HG02798 (cell line): ENCODE measurements at regions not wholly inside any gene's neighbourhood (a gene's known extent, or its start where the extent isn't known, plus 50 kb on each side); places are given as distances from the start of the nearest gene placed in this dataset.
"Not testable (repeated sequence)": the region's sequence is repeated elsewhere in the genome, so short reads cannot be mapped to it uniquely, and the experiment has no call there.

Experiments used
- ATAC-seq: cut with Tn5 transposase; IDR thresholded peaks from one replicate; pipeline ENCODE4 v1.9.1; 2021; ENCODE audit warnings: mild to moderate bottlenecking; ENCODE audit not compliant: unreplicated experiment, poor library complexity

GRCh38 chr6:122280105-122281021 lies 119.1 kb upstream of the HSF2 start:
- not testable (repeated sequence) for ATAC-seq

DNA sequence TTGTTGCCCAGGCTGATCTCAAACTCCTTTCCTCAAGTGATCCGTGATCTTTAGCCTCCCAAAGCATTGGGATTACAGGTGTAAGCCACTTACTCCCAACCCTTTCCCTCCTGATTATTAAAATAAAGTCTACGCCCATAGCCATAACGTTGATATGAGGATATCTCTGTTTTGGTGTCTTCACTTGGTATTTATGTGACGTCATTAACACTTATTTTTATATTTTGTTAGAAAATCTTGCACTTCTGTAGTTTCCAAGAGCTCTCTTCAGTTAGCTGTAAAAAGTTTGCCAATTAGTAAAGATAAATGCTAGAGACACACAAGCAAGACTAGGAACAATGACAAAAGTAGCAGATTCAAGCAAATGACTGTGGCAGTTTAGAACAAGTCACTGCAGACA lies 115.6 kb upstream of the HSF2 start:
- no peak for ATAC-seq

DNA sequence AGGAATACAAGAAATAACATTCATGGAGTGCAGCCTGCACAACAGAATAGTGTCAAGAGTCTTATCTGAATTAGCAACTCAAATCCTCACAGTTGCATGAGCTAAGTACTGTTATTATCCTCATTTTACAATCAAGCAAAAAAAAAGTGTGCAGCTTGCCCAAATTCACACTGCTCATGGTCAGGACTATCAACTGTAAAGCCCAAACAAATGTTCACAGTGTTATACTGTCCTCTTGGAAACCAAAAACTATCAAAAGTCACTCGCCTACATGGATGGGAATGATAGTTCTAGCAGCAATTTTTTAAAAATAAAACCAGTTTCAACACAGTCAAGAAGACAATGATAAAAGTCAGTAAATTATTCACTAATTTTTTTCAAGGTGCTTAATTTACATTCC lies 114.6 kb upstream of the HSF2 start:
- ATAC-seq: no peak

DNA sequence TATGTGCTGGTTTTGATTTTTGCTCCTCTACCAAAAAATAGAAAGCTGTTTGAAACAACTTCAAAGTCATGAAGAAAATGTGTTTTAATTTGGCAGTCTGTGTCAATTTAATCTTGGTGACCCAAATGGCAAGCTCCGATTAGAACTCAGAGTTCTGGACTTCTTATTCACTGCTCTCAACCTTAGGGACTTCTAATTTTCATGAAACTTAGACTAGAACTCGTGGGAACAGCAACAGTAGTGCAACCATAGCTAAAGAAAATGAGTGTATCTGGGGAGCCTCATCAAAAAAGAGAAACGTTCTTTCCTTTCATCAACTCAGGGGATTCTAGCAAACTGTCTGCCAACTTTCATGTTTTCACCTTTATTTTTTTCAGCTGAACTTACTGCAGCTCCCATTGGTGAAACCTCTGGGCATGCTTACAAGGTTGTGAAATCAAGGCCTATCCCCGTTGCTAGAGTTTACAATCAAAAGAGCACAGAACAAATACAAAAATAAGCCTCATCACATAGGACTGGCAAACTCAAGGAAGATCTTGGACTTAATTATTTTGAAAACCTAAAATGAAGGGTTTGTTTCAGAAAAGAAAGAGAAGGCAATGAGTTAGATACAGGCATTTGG lies 114.0 kb upstream of the HSF2 start:
- ATAC-seq: no peak

DNA sequence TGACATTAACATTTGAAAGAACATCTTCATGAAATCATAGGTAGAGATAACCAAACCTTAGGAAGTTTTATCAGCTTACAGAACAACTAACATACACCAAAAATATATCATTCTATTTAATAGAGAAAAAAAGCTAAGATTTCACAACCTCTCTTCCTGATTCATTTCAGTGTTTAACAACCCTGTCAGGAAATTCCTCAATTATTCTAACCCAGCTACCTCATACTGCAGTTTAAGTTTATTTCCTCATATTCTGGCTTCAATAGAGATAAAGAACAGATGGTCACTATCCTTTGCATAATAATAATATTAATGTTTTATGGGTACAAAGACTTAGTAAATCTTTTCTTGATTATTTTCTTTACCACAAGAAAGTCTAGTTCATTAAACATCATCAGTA lies 112.9 kb upstream of the HSF2 start:
- no peak for ATAC-seq

GRCh38 chr6:122289762-122290539 lies 109.5 kb upstream of the HSF2 start:
- ATAC-seq: no peak

GRCh38 chr6:122297010-122297409 lies 102.4 kb upstream of the HSF2 start:
- ATAC-seq: no peak

GRCh38 chr6:122302067-122302466 lies 97.4 kb upstream of the HSF2 start:
- no peak for ATAC-seq

- ATAC-seq: no peak
These were observed 91.9 kb upstream of the HSF2 start for GRCh38 chr6:122307577-122307976.

DNA sequence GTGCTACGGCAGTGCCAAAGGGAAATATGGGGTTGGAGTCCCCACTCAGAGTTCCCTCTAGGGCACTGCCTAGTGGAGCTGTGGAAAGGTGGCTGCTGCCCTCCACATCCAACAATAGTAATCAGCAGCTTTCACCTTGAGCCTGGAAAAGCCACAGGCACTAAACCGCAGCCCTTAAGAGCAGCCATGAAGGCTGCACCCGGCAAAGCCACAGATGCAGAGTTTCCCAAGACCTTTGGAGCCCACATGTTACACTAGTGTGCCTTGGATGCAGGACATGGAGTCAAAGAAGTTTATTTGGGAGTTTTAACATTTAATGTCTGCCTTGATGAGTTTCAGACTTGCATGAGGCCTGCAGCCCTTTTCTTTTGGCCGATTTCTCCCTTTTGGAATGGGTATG lies 91.4 kb upstream of the HSF2 start:
- no peak for ATAC-seq

DNA sequence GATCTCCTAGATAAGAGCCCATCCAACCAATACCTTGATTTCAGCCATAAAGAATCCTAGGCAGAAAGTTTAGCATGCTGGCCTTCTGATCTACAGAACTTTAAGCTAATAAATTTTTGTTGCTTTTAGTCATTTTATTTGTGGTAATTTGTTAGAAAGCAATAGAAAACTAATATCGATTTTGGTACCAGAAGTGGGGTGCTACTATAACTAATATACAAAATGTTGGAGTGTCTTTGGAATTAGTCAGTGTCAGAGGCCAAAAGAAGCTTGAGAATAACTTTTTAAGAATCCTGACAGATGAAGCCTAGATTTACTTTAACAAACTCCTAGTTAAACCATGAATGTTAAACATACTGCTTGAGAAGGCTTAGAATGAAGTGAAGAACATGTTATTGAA lies 83.6 kb upstream of the HSF2 start:
- ATAC-seq: no peak

DNA sequence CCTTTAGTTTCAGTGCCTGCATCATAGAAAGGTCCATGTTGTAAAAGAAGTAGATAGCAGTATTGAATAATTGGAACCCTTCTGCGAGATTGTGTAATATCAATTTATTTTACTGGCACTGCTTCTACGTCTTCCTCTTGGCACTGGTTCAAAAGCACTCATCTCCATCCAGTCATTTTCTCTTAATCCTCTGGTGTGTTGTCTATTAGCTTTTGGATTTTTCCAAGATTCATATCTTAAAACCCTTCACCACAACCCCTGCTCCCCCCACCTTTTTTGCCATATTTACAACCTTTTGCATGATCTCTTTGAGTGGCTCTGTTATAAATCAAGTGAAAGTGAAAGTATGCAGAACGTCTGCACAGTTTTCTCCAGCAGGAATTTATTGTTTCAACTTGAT lies 76.6 kb upstream of the HSF2 start:
- ATAC-seq: peak; percentile 66

DNA sequence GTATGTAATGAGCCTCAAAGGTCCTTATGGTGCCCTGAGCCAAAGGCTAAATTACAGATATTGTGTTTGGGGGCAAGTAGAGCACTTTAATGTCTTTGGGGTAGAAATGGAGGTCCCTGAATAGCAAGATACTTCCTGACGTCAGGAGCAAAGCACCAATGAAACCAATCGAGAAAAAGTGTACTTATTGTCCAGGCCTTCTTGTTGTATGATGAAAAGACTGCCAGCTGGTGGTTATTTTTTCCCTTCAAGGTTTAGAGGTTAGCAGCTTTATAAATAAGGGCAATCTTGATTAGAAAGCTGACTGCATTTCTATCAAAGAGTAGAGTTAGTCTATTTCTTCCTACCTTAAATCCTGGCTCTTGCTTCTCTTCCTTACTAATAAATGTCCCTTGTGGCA lies 76.1 kb upstream of the HSF2 start:
- ATAC-seq: peak; percentile 36

DNA sequence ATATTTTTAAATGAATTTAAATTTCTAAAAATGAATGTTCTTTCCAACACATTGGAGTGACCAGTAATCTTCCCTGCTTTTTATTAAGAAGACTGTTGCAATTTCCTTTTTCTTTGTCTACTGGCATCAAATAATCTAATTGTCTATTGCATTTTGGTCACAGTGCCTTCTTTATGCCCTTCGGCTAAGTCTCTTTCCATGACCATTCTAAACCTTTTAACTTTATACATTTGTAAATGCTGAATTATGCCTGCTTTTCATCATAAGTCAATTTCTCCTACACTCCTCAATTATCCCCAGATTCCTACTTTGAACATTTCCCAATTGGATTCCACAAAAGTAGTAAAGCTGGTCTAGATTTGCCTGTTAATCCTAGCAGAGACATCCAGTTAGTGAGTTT lies 69.1 kb upstream of the HSF2 start:
- no peak for ATAC-seq

GRCh38 chr6:122337645-122338044 lies 61.8 kb upstream of the HSF2 start:
- ATAC-seq: no peak

- no peak for ATAC-seq
These were observed 59.8 kb upstream of the HSF2 start for GRCh38 chr6:122339661-122340060.

- no peak for ATAC-seq
These were observed 52.2 kb upstream of the HSF2 start for GRCh38 chr6:122347280-122347679.

DNA sequence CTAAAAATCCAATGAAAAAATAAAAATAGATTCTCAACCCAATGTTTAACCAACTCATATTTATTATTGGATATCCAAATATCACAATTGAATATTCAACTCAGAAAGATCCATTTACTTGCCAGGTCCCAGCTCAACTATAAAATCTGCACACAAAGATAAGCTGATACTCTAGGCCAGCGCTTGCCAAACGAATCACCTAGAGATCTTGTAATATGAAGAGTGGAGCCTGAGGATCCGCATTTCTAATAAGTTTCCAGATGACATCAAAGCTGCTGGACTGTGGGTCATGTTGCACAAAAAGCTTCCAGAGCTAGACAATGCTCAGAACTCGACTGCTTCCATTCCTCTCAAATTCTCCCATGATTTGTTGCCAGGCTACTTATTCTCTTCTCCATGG lies 51.7 kb upstream of the HSF2 start:
- no peak for ATAC-seq
